B cell (primary cell): ENCODE measurements at regions not wholly inside any gene's neighbourhood (a gene's known extent, or its start where the extent isn't known, plus 50 kb on each side); places are given as distances from the start of the nearest gene placed in this dataset.

ENCODE experiments used
- ATAC-seq: fragments of 200-7000 bp; cut with Tn5 transposase; one replicate; pipeline ENCODE4 v1.10.0; 2021; ENCODE audit warnings: low read depth, mild to moderate bottlenecking, moderate number of reproducible peaks, moderate library complexity
- CTCF ChIA-PET: fragments of 350-600 bp; sonication (Branson Sonifier 250); formaldehyde crosslinking; loops from one replicate; lab custom pipeline; 2021; ENCODE audit warnings: antibody characterized with exemption, inconsistent platforms; lab: Charles Lee
- POLR2A ChIA-PET: fragments of 350-600 bp; sonication (Branson Sonifier 250); formaldehyde crosslinking; loops from one replicate; lab custom pipeline; 2021; ENCODE audit warnings: antibody characterized with exemption; lab: Charles Lee
- DNase-seq: peaks from one replicate; pipeline ENCODE4 v3.0.0; 2013
- H2AFZ ChIP-seq: 2 replicates; pipeline ENCODE4 v1.6.1; 2012; ENCODE audit warnings: mild to moderate bottlenecking, low read depth, low read length; ENCODE audit not compliant: insufficient read depth, poor library complexity, severe bottlenecking
- H3K27ac ChIP-seq, 2 donors: 1 replicate in 1 of 2; 2 replicates in 1 of 2; pipeline ENCODE4 v1.5.1; 2012 to 2013; ENCODE audit warnings: low read length in 2 of 2, mild to moderate bottlenecking in 2 of 2, moderate library complexity in 1 of 2
- H3K27me3 ChIP-seq, 4 experiments: fragments of 200-600 bp in 1 of 4; sonication (generic) in 1 of 4; replicated peaks in 1 of 4; 1 replicate in 2 of 4; 2 replicates in 2 of 4; pipeline versions ENCODE4 v1.6.1 to v1.7.0; 2013 to 2016; ENCODE audit warnings: low read length in 3 of 4, mild to moderate bottlenecking in 2 of 4, mixed read lengths in 1 of 4, moderate library complexity in 1 of 4; ENCODE audit not compliant: insufficient read depth in 4 of 4, control insufficient read depth in 3 of 4; ENCODE audit errors: control extremely low read depth in 1 of 4
- H3K36me3 ChIP-seq, 2 experiments: replicated peaks in 1 of 2; 1 replicate in 1 of 2; 2 replicates in 1 of 2; pipeline versions ENCODE4 v1.6.1 to v1.7.1; 2013; ENCODE audit warnings: low read length in 1 of 2; ENCODE audit not compliant: insufficient read depth in 2 of 2, control insufficient read depth in 1 of 2; ENCODE audit errors: control extremely low read depth in 1 of 2, extremely low read depth in 1 of 2
- H3K4me1 ChIP-seq, 2 donors: fragments of 200-600 bp in 1 of 2; sonication (generic) in 1 of 2; 1 replicate in 1 of 2; 2 replicates in 1 of 2; pipeline versions ENCODE4 v1.5.1 to v1.6.1; 2013 to 2017; ENCODE audit warnings: low read length in 2 of 2; ENCODE audit not compliant: control insufficient read depth in 2 of 2, insufficient read depth in 2 of 2
- H3K4me2 ChIP-seq: replicated peaks from 2 replicates; pipeline ENCODE3; 2012; ENCODE audit warnings: mild to moderate bottlenecking, low read depth, low read length; ENCODE audit not compliant: poor library complexity, severe bottlenecking
- H3K4me3 ChIP-seq, 5 experiments: fragments of 200-600 bp in 1 of 5; sonication (generic) in 1 of 5; 1 replicate in 3 of 5; 2 replicates in 2 of 5; pipeline versions ENCODE4 v1.5.1 to v1.7.0; 2011 to 2016; ENCODE audit warnings: low read length in 4 of 5, mild to moderate bottlenecking in 4 of 5, low read depth in 2 of 5, control low read depth in 1 of 5, moderate library complexity in 1 of 5; ENCODE audit not compliant: insufficient read depth in 1 of 5; ENCODE audit errors: control extremely low read depth in 1 of 5, extremely low read depth in 1 of 5
- H3K79me2 ChIP-seq: fragments of 200-600 bp; sonication (generic); one replicate; pipeline ENCODE4 v1.6.0; 2016; ENCODE audit warnings: low read length; ENCODE audit not compliant: control insufficient read depth, insufficient read depth
- H3K9ac ChIP-seq: fragments of 200-600 bp; sonication (generic); 2 replicates; pipeline ENCODE4 v1.6.1; 2017; ENCODE audit warnings: mild to moderate bottlenecking, low read length, moderate library complexity
- H3K9me3 ChIP-seq, 3 donors: one replicate each; pipeline versions ENCODE4 v1.6.1 to v1.7.1; 2013; ENCODE audit warnings: low read length in 2 of 3; ENCODE audit not compliant: control insufficient read depth in 2 of 3, insufficient read depth in 1 of 3; ENCODE audit errors: control extremely low read depth in 1 of 3
- H4K20me1 ChIP-seq: 2 replicates; pipeline ENCODE4 v1.6.0; 2012; ENCODE audit warnings: mild to moderate bottlenecking, low read length; ENCODE audit not compliant: insufficient read depth, control insufficient read depth, poor library complexity, severe bottlenecking
- H3K27ac Mint-ChIP-seq: one replicate; pipeline ENCODE4 v1.8.0; 2021; ENCODE audit warnings: mixed read lengths
- H3K27me3 Mint-ChIP-seq: one replicate; pipeline ENCODE4 v1.8.0; 2021; ENCODE audit warnings: mixed read lengths
- H3K4me1 Mint-ChIP-seq: one replicate; pipeline ENCODE4 v1.8.0; 2021; ENCODE audit warnings: mixed read lengths
- H3K4me3 Mint-ChIP-seq: one replicate; pipeline ENCODE4 v1.8.0; 2021; ENCODE audit warnings: mixed read lengths
- H3K9me3 Mint-ChIP-seq: one replicate; pipeline ENCODE4 v1.8.0; 2022; ENCODE audit warnings: mixed read lengths; ENCODE audit not compliant: insufficient read depth
- EZH2 ChIP-seq: IDR thresholded peaks from 2 replicates; pipeline ENCODE4 v1.6.1; 2012; ENCODE audit warnings: borderline replicate concordance, low read depth, mild to moderate bottlenecking, moderate library complexity, low read length; ENCODE audit not compliant: insufficient read depth, poor library complexity, severe bottlenecking
- WGBS: methylation state at CpG from one replicate; pipeline ENCODE4 v1.1.5; 2013; ENCODE audit warnings: missing lambda C conversion rate; ENCODE audit not compliant: insufficient coverage; 5-methylcytosine and 5-hydroxymethylcytosine counted together
- intact Hi-C: fragments of 100-400 bp; cut with micrococcal nuclease; formaldehyde crosslinking; loops from one replicate; pipeline ENCODE4 v1.10.0; 2022
- TF ChIP-seq, protein P1 (sequence below): fragments of 200-600 bp; IDR thresholded peaks from one replicate; pipeline ENCODE4 v1.8.0; 2022; ENCODE audit warnings: antibody characterized with exemption, mild to moderate bottlenecking

DNA sequence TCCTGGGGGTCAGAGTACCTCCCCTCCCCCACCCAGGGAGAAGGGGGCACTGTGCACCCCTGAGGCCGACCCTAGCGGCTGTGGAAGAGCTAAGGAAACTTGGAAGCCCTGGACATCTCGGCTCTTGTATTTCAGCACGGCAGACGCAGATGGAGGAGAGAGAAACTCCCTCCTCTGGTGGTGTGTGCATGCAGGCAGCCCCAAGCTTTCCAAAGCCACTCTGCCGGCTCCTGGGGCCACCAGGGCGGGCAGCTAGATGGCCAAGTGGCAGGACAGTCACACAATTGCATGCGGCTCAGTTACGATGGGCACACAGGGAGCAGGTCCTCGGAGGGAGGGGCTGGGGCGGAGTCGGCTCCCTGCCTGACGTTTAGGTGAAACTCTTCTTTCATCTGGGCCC lies 195.5 kb downstream of the RBFOX3 start:
- no peaks in the 10 kb centered on the region for H3K9me3 Mint-ChIP-seq
- H3K9ac ChIP-seq: no peak overlapping the region
- H2AFZ ChIP-seq: no peak overlapping the region
- no peaks in the 10 kb centered on the region for H4K20me1 ChIP-seq
- no peak overlapping the region for H3K4me3 Mint-ChIP-seq
- no peak for DNase-seq
- peaks cover 16% of the 10 kb centered on the region for H3K27me3 Mint-ChIP-seq
- WGBS: 49% methylated on average over 12 of the region's 13 CpGs
- intact Hi-C loops: no loop called here
- no peak overlapping the region for H3K27ac ChIP-seq
- ChIA-PET POLR2A (no interaction called here), CTCF (interaction anchor here (1.8 kb wide), 1 partner anchor 23 kb away, joined by 4 read pairs; no protein-coding TSS in a partner anchor)
- H3K27me3 ChIP-seq: peaks cover 0 to 5% (median 0%) of the 10 kb centered on the region in 4 experiments
- no peaks in the 10 kb centered on the region for H3K9me3 ChIP-seq
- TF ChIP-seq EZH2: no peak
- TF ChIP-seq, protein P1, sequence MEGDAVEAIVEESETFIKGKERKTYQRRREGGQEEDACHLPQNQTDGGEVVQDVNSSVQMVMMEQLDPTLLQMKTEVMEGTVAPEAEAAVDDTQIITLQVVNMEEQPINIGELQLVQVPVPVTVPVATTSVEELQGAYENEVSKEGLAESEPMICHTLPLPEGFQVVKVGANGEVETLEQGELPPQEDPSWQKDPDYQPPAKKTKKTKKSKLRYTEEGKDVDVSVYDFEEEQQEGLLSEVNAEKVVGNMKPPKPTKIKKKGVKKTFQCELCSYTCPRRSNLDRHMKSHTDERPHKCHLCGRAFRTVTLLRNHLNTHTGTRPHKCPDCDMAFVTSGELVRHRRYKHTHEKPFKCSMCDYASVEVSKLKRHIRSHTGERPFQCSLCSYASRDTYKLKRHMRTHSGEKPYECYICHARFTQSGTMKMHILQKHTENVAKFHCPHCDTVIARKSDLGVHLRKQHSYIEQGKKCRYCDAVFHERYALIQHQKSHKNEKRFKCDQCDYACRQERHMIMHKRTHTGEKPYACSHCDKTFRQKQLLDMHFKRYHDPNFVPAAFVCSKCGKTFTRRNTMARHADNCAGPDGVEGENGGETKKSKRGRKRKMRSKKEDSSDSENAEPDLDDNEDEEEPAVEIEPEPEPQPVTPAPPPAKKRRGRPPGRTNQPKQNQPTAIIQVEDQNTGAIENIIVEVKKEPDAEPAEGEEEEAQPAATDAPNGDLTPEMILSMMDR: no peak
- no peaks in the 10 kb centered on the region for H3K4me1 ChIP-seq
- H3K4me3 ChIP-seq: no peak overlapping the region
- no peak overlapping the region for H3K27ac Mint-ChIP-seq
- no peak overlapping the region for H3K4me2 ChIP-seq
- no peaks in the 10 kb centered on the region for H3K79me2 ChIP-seq
- H3K4me1 Mint-ChIP-seq: no peaks in the 10 kb centered on the region
- no peaks in the 10 kb centered on the region for H3K36me3 ChIP-seq
- ATAC-seq: no peak

DNA sequence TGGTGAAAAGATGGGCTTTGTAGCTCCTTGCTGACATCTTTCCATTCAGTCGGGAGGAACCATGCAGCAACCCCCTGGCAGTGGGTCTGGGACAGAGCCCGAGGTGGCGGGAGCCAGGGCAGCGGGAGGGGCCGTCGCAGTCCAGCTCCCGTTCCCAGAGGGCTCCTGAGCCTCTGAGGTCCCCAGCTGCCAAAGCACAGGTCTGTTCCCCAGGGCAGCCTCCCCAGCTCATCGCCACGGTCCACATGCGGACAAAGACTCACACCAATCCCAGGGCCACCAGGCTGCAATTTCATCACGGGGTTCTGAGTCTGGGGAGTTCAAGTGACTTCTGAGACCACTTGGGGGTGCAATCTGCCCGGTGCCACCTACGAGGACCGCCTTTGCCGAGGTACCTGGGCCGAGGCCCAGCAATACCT lies 196.0 kb downstream of the RBFOX3 start:
- Histone ChIP-seq H3K27me3 (peaks cover 0 to 7% (median 0%) of the 10 kb centered on the region in 4 experiments), H3K4me1 (no peaks in the 10 kb centered on the region), H3K9ac (no peak overlapping the region), H3K27ac (no peak overlapping the region), H2AFZ (no peak overlapping the region), H3K79me2 (no peaks in the 10 kb centered on the region), H3K4me2 (no peak overlapping the region), H4K20me1 (no peaks in the 10 kb centered on the region), H3K4me3 (no peak overlapping the region), H3K9me3 (no peaks in the 10 kb centered on the region), H3K36me3 (no peaks in the 10 kb centered on the region)
- intact Hi-C loops: no loop called here
- DNase-seq (no peak), ATAC-seq (no peak)
- Mint-ChIP-seq H3K4me3 (no peak overlapping the region), H3K27ac (no peak overlapping the region), H3K27me3 (peaks cover 16% of the 10 kb centered on the region), H3K9me3 (no peaks in the 10 kb centered on the region), H3K4me1 (no peaks in the 10 kb centered on the region)
- TF ChIP-seq, protein P1: no peak
- no peak for TF ChIP-seq EZH2
- CTCF ChIA-PET: no interaction called here
- POLR2A ChIA-PET: no interaction called here
- 71% methylated on average over 16 of the region's 16 CpGs for WGBS
